ENCODE measurements at regions not wholly inside any gene's neighbourhood (a gene's known extent, or its start where the extent isn't known, plus 50 kb on each side); places are given as distances from the start of the nearest gene placed in this dataset.

GRCh38 chr14:53879747-53880146 lies 76.9 kb downstream of the BMP4 start:
- no peaks in the 10 kb centered on the region for H3K27me3 ChIP-seq
- ATAC-seq, result no peak
- H3K9me3 ChIP-seq, result no peaks in the 10 kb centered on the region
- DNase-seq, result no peak
- 74% methylated on average over 6 of the region's 6 CpGs for WGBS (ENCODE audit: insufficient coverage, low coverage, low lambda C conversion rate, missing lambda C conversion rate)
- H3K27ac ChIP-seq, result no peak overlapping the region
- no peak overlapping the region for H3K4me3 ChIP-seq
- H3K36me3 ChIP-seq, result no peaks in the 10 kb centered on the region
- peaks cover 0 to 8% (median 3%) of the 10 kb centered on the region in 4 donors for H3K4me1 ChIP-seq
- TF ChIP-seq CTCF (IDR thresholded peaks at IDR 0.05) (no peak), POLR2A (IDR thresholded peaks at IDR 0.05) (no peak)
- intact Hi-C loops (cut with DNase I), result no loop called here

- Histone ChIP-seq H3K9me3 (no peaks in the 10 kb centered on the region), H3K27me3 (no peaks in the 10 kb centered on the region), H3K27ac (no peak overlapping the region), H3K36me3 (no peaks in the 10 kb centered on the region), H3K4me1 (peaks cover 0 to 8% (median 3%) of the 10 kb centered on the region in 4 donors), H3K4me3 (no peak overlapping the region)
- WGBS (ENCODE audit: insufficient coverage, low coverage, low lambda C conversion rate, missing lambda C conversion rate), result 58% methylated on average over 8 of the region's 8 CpGs
- TF ChIP-seq CTCF (IDR thresholded peaks at IDR 0.05) (no peak), POLR2A (IDR thresholded peaks at IDR 0.05) (no peak)
- ATAC-seq (no peak), DNase-seq (no peak)
- intact Hi-C loops (cut with DNase I), result no loop called here
Observed at GRCh38 chr14:53879022-53879686, 77.5 kb downstream of the BMP4 start.

- WGBS (ENCODE audit: insufficient coverage, low coverage, low lambda C conversion rate, missing lambda C conversion rate), result 91% methylated on average over 2 of the region's 2 CpGs
- Histone ChIP-seq H3K36me3 (no peaks in the 10 kb centered on the region), H3K27ac (no peak overlapping the region), H3K9me3 (no peaks in the 10 kb centered on the region), H3K27me3 (no peaks in the 10 kb centered on the region), H3K4me1 (no peaks in the 10 kb centered on the region), H3K4me3 (no peak overlapping the region)
- no peak for TF ChIP-seq POLR2A (IDR thresholded peaks at IDR 0.05)
- no peak for TF ChIP-seq CTCF (IDR thresholded peaks at IDR 0.05)
- DNase-seq (no peak), ATAC-seq (no peak)
- intact Hi-C loops (cut with DNase I), result no loop called here
Observed at GRCh38 chr14:53875324-53875897, 81.2 kb downstream of the BMP4 start.

- TF ChIP-seq POLR2A (IDR thresholded peaks at IDR 0.05) (no peak), CTCF (IDR thresholded peaks at IDR 0.05) (no peak)
- H3K9me3 ChIP-seq, result no peaks in the 10 kb centered on the region
- intact Hi-C loops (cut with DNase I), result no loop called here
- WGBS (ENCODE audit: insufficient coverage, low coverage, low lambda C conversion rate, missing lambda C conversion rate), result 76% methylated on average over 3 of the region's 3 CpGs
- H3K36me3 ChIP-seq, result no peaks in the 10 kb centered on the region
- H3K4me1 ChIP-seq, result no peaks in the 10 kb centered on the region
- H3K27me3 ChIP-seq, result no peaks in the 10 kb centered on the region
- H3K4me3 ChIP-seq, result no peak overlapping the region
- no peak for DNase-seq
- no peak overlapping the region for H3K27ac ChIP-seq
- ATAC-seq, result no peak
Observed at GRCh38 chr14:53874704-53875103, 81.9 kb downstream of the BMP4 start.
